Ishikawa (cell line): ENCODE measurements at regions not wholly inside any gene's neighbourhood (a gene's known extent, or its start where the extent isn't known, plus 50 kb on each side); places are given as distances from the start of the nearest gene placed in this dataset.

Source experiments
- EP300 ChIP-seq: IDR thresholded peaks from 2 replicates; pipeline ENCODE4 v1.6.1; 2012; ENCODE audit warnings: borderline replicate concordance
- RAD21 ChIP-seq: IDR thresholded peaks from 2 replicates; pipeline ENCODE4 v1.6.1; 2012; ENCODE audit warnings: low read depth
- TAF1 ChIP-seq: IDR thresholded peaks from 2 replicates; pipeline ENCODE4 v1.6.1; 2012; ENCODE audit warnings: low read depth, mild to moderate bottlenecking

DNA sequence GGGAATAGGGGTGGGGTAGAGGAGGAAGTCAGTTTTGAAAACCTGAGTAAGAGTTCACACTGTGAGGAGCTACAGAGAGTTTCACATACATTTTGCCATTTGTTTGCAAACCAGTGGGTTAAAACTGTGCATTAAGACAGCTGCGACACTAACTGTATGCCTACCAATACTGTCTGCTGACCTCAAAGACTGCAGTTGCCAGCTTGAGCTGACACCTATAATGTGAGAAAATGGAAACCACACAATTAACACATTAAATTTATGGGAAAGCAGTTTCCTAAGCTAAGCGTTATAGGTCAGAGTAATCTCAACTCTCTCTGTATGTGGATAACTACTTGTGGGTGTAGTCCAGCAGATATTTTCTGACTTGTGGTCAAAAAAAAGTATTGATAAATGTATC is 756.6 kb upstream of the GCFC2 start:
- TF ChIP-seq TAF1 (no peak), EP300 (no peak), RAD21 (no peak)
